Embryonic facial prominence (tissue), 1 donor: ENCODE measurements at regions not wholly inside any gene's neighbourhood (a gene's known extent, or its start where the extent isn't known, plus 50 kb on each side); places are given as distances from the start of the nearest gene placed in this dataset.

Source experiments
- DNase-seq: peaks from one replicate; pipeline ENCODE4 v3.0.0-alpha.2; 2016; ENCODE audit errors: extremely low spot score

GRCh38 chr18:65548316-65548715 lies 202.5 kb upstream of the CDH7 start:
- no peak for DNase-seq

- no peak for DNase-seq
These were observed 203.8 kb upstream of the CDH7 start for GRCh38 chr18:65547046-65547445.

- DNase-seq = no peak
These were observed 206.1 kb upstream of the CDH7 start for GRCh38 chr18:65544701-65545100.

- DNase-seq = no peak
These were observed 222.8 kb upstream of the CDH7 start for GRCh38 chr18:65527879-65528633.

- DNase-seq = no peak
These were observed 224.7 kb upstream of the CDH7 start for GRCh38 chr18:65526099-65526498.

GRCh38 chr18:65523461-65523860 lies 227.4 kb upstream of the CDH7 start:
- DNase-seq = no peak

- no peak for DNase-seq
These were observed 227.9 kb upstream of the CDH7 start for GRCh38 chr18:65522907-65523306.

- DNase-seq = no peak
These were observed 234.6 kb upstream of the CDH7 start for GRCh38 chr18:65516209-65516608.

GRCh38 chr18:65498605-65499004 lies 252.2 kb upstream of the CDH7 start:
- DNase-seq = no peak

- DNase-seq = no peak
These were observed 263.2 kb upstream of the CDH7 start for GRCh38 chr18:65487569-65487968.

GRCh38 chr18:65477455-65477854 lies 273.4 kb upstream of the CDH7 start:
- no peak for DNase-seq

- DNase-seq = no peak
These were observed 281.9 kb upstream of the CDH7 start for GRCh38 chr18:65468881-65469280.

GRCh38 chr18:65464361-65464760 lies 286.5 kb upstream of the CDH7 start:
- no peak for DNase-seq

- DNase-seq = no peak
These were observed 291.1 kb upstream of the CDH7 start for GRCh38 chr18:65459741-65460140.

- no peak for DNase-seq
These were observed 291.9 kb upstream of the CDH7 start for GRCh38 chr18:65458871-65459270.

GRCh38 chr18:65439188-65439587 lies 311.6 kb upstream of the CDH7 start:
- DNase-seq = no peak

- no peak for DNase-seq
These were observed 314.4 kb upstream of the CDH7 start for GRCh38 chr18:65436430-65436829.

- DNase-seq = no peak
These were observed 315.3 kb upstream of the CDH7 start for GRCh38 chr18:65435534-65435933.

- DNase-seq = no peak
These were observed 321.2 kb upstream of the CDH7 start for GRCh38 chr18:65429601-65430000.

GRCh38 chr18:65425366-65425765 lies 325.4 kb upstream of the CDH7 start:
- DNase-seq = no peak

- DNase-seq = no peak
These were observed 327.0 kb upstream of the CDH7 start for GRCh38 chr18:65423776-65424175.

- no peak for DNase-seq
These were observed 328.2 kb upstream of the CDH7 start for GRCh38 chr18:65422544-65423136.

GRCh38 chr18:65415098-65415497 lies 335.7 kb upstream of the CDH7 start:
- DNase-seq = no peak

GRCh38 chr18:65414501-65414900 lies 336.3 kb upstream of the CDH7 start:
- DNase-seq = no peak
